ENCODE measurements at regions not wholly inside any gene's neighbourhood (a gene's known extent, or its start where the extent isn't known, plus 50 kb on each side); places are given as distances from the start of the nearest gene placed in this dataset.
A peak's percentile ranks its signal among the peaks of the same experiment; 100 is the strongest.
"Not testable (repeated sequence)": the region's sequence is repeated elsewhere in the genome, so short reads cannot be mapped to it uniquely, and the experiment has no call there.

DNA sequence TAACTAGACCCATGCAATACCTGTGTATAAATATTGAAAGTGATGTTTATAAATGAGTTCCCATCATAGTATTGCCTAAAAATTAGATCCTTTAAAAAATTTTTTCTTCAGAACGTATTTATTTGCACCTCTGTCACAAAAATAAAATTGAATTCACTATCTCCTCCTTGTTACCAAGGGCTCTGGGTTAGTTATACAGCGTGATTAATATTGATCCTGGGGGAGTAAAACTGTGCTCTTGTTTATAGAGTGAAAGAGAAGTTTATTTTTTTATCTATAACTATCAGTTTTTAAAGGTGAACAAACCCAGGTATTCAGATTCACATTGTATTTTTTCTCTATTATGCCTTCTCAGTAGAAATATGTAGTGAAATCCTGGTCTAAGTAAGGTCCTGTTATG is 458.5 kb downstream of the CPS1 start:
- DNase-seq (ENCODE audit: low read depth) = no peak
- no peak overlapping the region for H3K4me3 ChIP-seq (ENCODE audit: low read depth, low read length)
- TF ChIP-seq, protein P1, sequence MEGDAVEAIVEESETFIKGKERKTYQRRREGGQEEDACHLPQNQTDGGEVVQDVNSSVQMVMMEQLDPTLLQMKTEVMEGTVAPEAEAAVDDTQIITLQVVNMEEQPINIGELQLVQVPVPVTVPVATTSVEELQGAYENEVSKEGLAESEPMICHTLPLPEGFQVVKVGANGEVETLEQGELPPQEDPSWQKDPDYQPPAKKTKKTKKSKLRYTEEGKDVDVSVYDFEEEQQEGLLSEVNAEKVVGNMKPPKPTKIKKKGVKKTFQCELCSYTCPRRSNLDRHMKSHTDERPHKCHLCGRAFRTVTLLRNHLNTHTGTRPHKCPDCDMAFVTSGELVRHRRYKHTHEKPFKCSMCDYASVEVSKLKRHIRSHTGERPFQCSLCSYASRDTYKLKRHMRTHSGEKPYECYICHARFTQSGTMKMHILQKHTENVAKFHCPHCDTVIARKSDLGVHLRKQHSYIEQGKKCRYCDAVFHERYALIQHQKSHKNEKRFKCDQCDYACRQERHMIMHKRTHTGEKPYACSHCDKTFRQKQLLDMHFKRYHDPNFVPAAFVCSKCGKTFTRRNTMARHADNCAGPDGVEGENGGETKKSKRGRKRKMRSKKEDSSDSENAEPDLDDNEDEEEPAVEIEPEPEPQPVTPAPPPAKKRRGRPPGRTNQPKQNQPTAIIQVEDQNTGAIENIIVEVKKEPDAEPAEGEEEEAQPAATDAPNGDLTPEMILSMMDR (conservative IDR thresholded peaks at IDR 0.05; ENCODE audit: low read depth, low read length) = no peak

- H3K4me3 ChIP-seq (ENCODE audit: low read depth, low read length); DNase-seq (ENCODE audit: low read depth): not testable (repeated sequence)
These were observed 468.7 kb downstream of the CPS1 start for GRCh38 chr2:211025089-211025488.

- no peak overlapping the region for H3K4me3 ChIP-seq (ENCODE audit: low read depth, low read length)
- no peak for DNase-seq (ENCODE audit: low read depth)
- TF ChIP-seq, protein P1 (conservative IDR thresholded peaks at IDR 0.05; ENCODE audit: low read depth, low read length) = no peak
These were observed 469.7 kb downstream of the CPS1 start for GRCh38 chr2:211026109-211026508.

- no peak overlapping the region for H3K4me3 ChIP-seq (ENCODE audit: low read depth, low read length)
- TF ChIP-seq, protein P1 (conservative IDR thresholded peaks at IDR 0.05; ENCODE audit: low read depth, low read length) = no peak
- DNase-seq (ENCODE audit: low read depth) = no peak
These were observed 471.6 kb downstream of the CPS1 start for GRCh38 chr2:211027976-211028375.

- H3K4me3 ChIP-seq (ENCODE audit: low read depth, low read length) = no peak overlapping the region
- DNase-seq (ENCODE audit: low read depth) = peak; percentile 42
- TF ChIP-seq, protein P1 (conservative IDR thresholded peaks at IDR 0.05; ENCODE audit: low read depth, low read length) = peak; percentile 59
These were observed 477.4 kb downstream of the CPS1 start for GRCh38 chr2:211033765-211034164.

DNA sequence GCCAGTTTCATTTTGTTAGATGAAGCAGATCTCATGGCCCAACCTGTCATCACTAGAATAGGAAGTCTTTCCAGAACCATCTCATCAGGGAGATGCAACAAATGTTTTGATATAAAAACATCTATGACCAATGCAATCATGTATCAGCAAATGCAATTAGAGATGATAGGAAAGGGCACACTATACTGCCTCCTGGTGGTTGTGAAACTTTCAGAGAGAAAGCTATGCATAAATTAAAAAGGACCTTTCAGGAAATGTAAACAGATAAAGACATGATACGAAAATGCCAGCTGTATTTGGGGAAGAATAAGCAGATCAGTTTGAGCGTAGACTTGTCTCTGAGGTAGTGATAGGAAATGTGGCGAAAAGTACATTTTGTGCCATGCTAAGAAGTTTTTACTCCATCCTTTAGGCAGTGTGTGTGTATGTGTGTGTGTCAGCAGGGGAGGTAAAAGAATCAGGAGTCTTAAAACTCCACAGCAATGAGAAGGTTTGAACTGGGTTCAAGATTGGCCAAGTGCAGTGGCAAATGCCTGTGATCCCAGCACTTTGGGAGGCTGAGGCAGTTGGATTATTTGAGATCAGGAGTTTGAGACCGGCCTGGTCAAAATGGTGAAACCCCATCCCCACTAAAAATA is 479.3 kb downstream of the CPS1 start:
- TF ChIP-seq, protein P1 (conservative IDR thresholded peaks at IDR 0.05; ENCODE audit: low read depth, low read length) = peak; percentile 70
- peak; percentile 67 for DNase-seq (ENCODE audit: low read depth)

GRCh38 chr2:211045025-211045424 is 488.6 kb downstream of the CPS1 start:
- TF ChIP-seq, protein P1 (conservative IDR thresholded peaks at IDR 0.05; ENCODE audit: low read depth, low read length) = no peak
- H3K4me3 ChIP-seq (ENCODE audit: low read depth, low read length) = no peak overlapping the region
- DNase-seq (ENCODE audit: low read depth) = no peak

More for the DNA sequence above, 479.3 kb downstream of the CPS1 start:
- no peak overlapping the region for H3K4me3 ChIP-seq (ENCODE audit: low read depth, low read length)
